ENCODE measurements at regions not wholly inside any gene's neighbourhood (a gene's known extent, or its start where the extent isn't known, plus 50 kb on each side); places are given as distances from the start of the nearest gene placed in this dataset.

GRCh38 chr11:57946628-57947027 is 77.1 kb upstream of the OR9Q1 start:
- H3K4me1 ChIP-seq (ENCODE audit: control insufficient read depth in 2 of 3, insufficient read depth in 2 of 3, low read depth in 1 of 3, low read length in 3 of 3) = no peaks in the 10 kb centered on the region
- TF ChIP-seq CTCF (IDR thresholded peaks at IDR 0.05; ENCODE audit: borderline replicate concordance, extremely low read depth, insufficient read depth) = no peak
- FAIRE-seq (no peak), DNase-seq (no peak)
- intact Hi-C loops (cut with DNase I) = no loop called here
- H3K27ac ChIP-seq (ENCODE audit: low read depth in 2 of 2, low read length in 2 of 2) = no peak overlapping the region
- no peaks in the 10 kb centered on the region for H3K9me3 ChIP-seq (ENCODE audit: control insufficient read depth in 2 of 3, insufficient read depth in 1 of 3, low read length in 3 of 3)
- no peaks in the 10 kb centered on the region for H3K27me3 ChIP-seq (ENCODE audit: control insufficient read depth, insufficient read depth, low read length)
- H3K36me3 ChIP-seq (ENCODE audit: control insufficient read depth in 2 of 3, insufficient read depth in 3 of 3, low read length in 3 of 3) = no peaks in the 10 kb centered on the region
- H3K9ac ChIP-seq (ENCODE audit: low read length in 3 of 3) = no peak overlapping the region
- H3K4me3 ChIP-seq (ENCODE audit: low read length in 3 of 3) = no peak overlapping the region

GRCh38 chr11:57964660-57965059 is 59.0 kb upstream of the OR9Q1 start:
- no peak for DNase-seq
- FAIRE-seq = no peak
- no peaks in the 10 kb centered on the region for H3K36me3 ChIP-seq (ENCODE audit: control insufficient read depth in 2 of 3, insufficient read depth in 3 of 3, low read length in 3 of 3)
- intact Hi-C loops (cut with DNase I) = no loop called here
- no peak overlapping the region for H3K27ac ChIP-seq (ENCODE audit: low read depth in 2 of 2, low read length in 2 of 2)
- no peak overlapping the region for H3K9ac ChIP-seq (ENCODE audit: low read length in 3 of 3)
- no peak overlapping the region for H3K4me3 ChIP-seq (ENCODE audit: low read length in 3 of 3)
- H3K27me3 ChIP-seq (ENCODE audit: control insufficient read depth, insufficient read depth, low read length) = no peaks in the 10 kb centered on the region
- no peaks in the 10 kb centered on the region for H3K4me1 ChIP-seq (ENCODE audit: control insufficient read depth in 2 of 3, insufficient read depth in 2 of 3, low read depth in 1 of 3, low read length in 3 of 3)
- no peak for TF ChIP-seq CTCF (IDR thresholded peaks at IDR 0.05; ENCODE audit: borderline replicate concordance, extremely low read depth, insufficient read depth)
- no peaks in the 10 kb centered on the region for H3K9me3 ChIP-seq (ENCODE audit: control insufficient read depth in 2 of 3, insufficient read depth in 1 of 3, low read length in 3 of 3)

- intact Hi-C loops (cut with DNase I) = no loop called here
- DNase-seq (no peak), FAIRE-seq (no peak)
- TF ChIP-seq CTCF (IDR thresholded peaks at IDR 0.05; ENCODE audit: borderline replicate concordance, extremely low read depth, insufficient read depth) = no peak
- Histone ChIP-seq H3K36me3 (ENCODE audit: control insufficient read depth in 2 of 3, insufficient read depth in 3 of 3, low read length in 3 of 3) (no peaks in the 10 kb centered on the region), H3K27me3 (ENCODE audit: control insufficient read depth, insufficient read depth, low read length) (no peaks in the 10 kb centered on the region), H3K4me1 (ENCODE audit: control insufficient read depth in 2 of 3, insufficient read depth in 2 of 3, low read depth in 1 of 3, low read length in 3 of 3) (no peaks in the 10 kb centered on the region), H3K4me3 (ENCODE audit: low read length in 3 of 3) (no peak overlapping the region), H3K9ac (ENCODE audit: low read length in 3 of 3) (no peak overlapping the region), H3K27ac (ENCODE audit: low read depth in 2 of 2, low read length in 2 of 2) (no peak overlapping the region), H3K9me3 (ENCODE audit: control insufficient read depth in 2 of 3, insufficient read depth in 1 of 3, low read length in 3 of 3) (no peaks in the 10 kb centered on the region)
These were observed 52.2 kb upstream of the OR9Q1 start for GRCh38 chr11:57971272-57972012.

- H3K27me3 ChIP-seq (ENCODE audit: control insufficient read depth, insufficient read depth, low read length) = no peaks in the 10 kb centered on the region
- no peak overlapping the region for H3K4me3 ChIP-seq (ENCODE audit: low read length in 3 of 3)
- no peak for FAIRE-seq
- no peak overlapping the region for H3K27ac ChIP-seq (ENCODE audit: low read depth in 2 of 2, low read length in 2 of 2)
- H3K9ac ChIP-seq (ENCODE audit: low read length in 3 of 3) = no peak overlapping the region
- no peaks in the 10 kb centered on the region for H3K4me1 ChIP-seq (ENCODE audit: control insufficient read depth in 2 of 3, insufficient read depth in 2 of 3, low read depth in 1 of 3, low read length in 3 of 3)
- H3K9me3 ChIP-seq (ENCODE audit: control insufficient read depth in 2 of 3, insufficient read depth in 1 of 3, low read length in 3 of 3) = no peaks in the 10 kb centered on the region
- DNase-seq = no peak
- TF ChIP-seq CTCF (IDR thresholded peaks at IDR 0.05; ENCODE audit: borderline replicate concordance, extremely low read depth, insufficient read depth) = no peak
- H3K36me3 ChIP-seq (ENCODE audit: control insufficient read depth in 2 of 3, insufficient read depth in 3 of 3, low read length in 3 of 3) = no peaks in the 10 kb centered on the region
- intact Hi-C loops (cut with DNase I) = no loop called here
These were observed 51.7 kb upstream of the OR9Q1 start for GRCh38 chr11:57972013-57972367.

All from kidney (tissue), 13 donors.